ENCODE measurements at regions not wholly inside any gene's neighbourhood (a gene's known extent, or its start where the extent isn't known, plus 50 kb on each side); places are given as distances from the start of the nearest gene placed in this dataset.
A peak's percentile ranks its signal among the peaks of the same experiment; 100 is the strongest.

DNA sequence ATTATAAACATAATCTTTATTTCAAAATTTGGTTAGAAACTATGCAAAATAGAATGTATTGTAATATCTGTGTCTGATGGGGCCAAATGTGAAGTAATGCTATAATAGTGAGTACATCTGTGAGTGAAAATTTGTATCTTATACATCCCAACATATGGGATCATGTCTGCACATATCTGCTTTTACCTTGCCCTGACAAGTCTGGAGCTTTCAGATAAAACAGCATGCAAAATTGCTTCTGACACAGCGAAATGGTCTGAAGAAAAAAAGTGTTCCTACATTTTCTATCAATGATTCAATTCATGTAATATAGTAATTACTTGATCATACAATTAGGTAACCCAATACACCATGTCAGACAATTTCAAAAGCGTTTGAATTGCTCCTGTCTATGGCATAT, 58.1 kb upstream of the P3H2 start:
- peak overlapping the region; percentile 7; the same call in 1 of the 2 replicates for H2BK20ac ChIP-seq (ENCODE audit: low read depth, low read length)
- no peak overlapping the region for H3K14ac ChIP-seq (replicated peaks; ENCODE audit: low read depth, low read length)
- no TSS peak for BruUV-seq (replicated peaks)
- no peaks in the 10 kb centered on the region for H3K9me3 ChIP-seq (ENCODE audit: control insufficient read depth, insufficient read depth, low read length)
- H2BK15ac ChIP-seq (ENCODE audit: low read depth, low read length): no peak overlapping the region
- dilution Hi-C loops (cut with HindIII; ENCODE audit: low sequenced_read_pairs, unreplicated experiment): no loop called here
- H2AK9ac ChIP-seq (replicated peaks; ENCODE audit: low read depth, low read length, poor library complexity): no peak overlapping the region
- H2BK120ac ChIP-seq (ENCODE audit: low read depth, low read length): peak overlapping the region; percentile 71; the same call in 1 of the 2 replicates
- ChIA-PET CTCF (interaction anchor here (0.5 to 1.5 kb wide), 4 partner anchors 10 to 446 kb away, joined by 4 to 7 read pairs (median 4); no protein-coding TSS in a partner anchor), POLR2A (ENCODE audit: unreplicated experiment) (no interaction called here)
- no peak for TF ChIP-seq SMC3 (IDR thresholded peaks at IDR 0.05; ENCODE audit: low read depth, low read length)
- no peak for TF ChIP-seq RAD21 (IDR thresholded peaks at IDR 0.05; ENCODE audit: low read length)
- no peak for TF ChIP-seq RFX5 (IDR thresholded peaks at IDR 0.05; ENCODE audit: low read depth, low read length)
- no peak for TF ChIP-seq NFE2L2 (IDR thresholded peaks at IDR 0.05; ENCODE audit: low read depth, low read length)
- no peak for TF ChIP-seq RCOR1 (IDR thresholded peaks at IDR 0.05; ENCODE audit: insufficient replicate concordance, low read length)
- no peak for TF ChIP-seq BHLHE40 (IDR thresholded peaks at IDR 0.05; ENCODE audit: low read depth, low read length)
- TF ChIP-seq MAFK (IDR thresholded peaks at IDR 0.05; ENCODE audit: low read depth, low read length): no peak
- no peak for TF ChIP-seq MAZ (IDR thresholded peaks at IDR 0.05; ENCODE audit: borderline replicate concordance, low read depth, low read length)
- TF ChIP-seq, protein P1, sequence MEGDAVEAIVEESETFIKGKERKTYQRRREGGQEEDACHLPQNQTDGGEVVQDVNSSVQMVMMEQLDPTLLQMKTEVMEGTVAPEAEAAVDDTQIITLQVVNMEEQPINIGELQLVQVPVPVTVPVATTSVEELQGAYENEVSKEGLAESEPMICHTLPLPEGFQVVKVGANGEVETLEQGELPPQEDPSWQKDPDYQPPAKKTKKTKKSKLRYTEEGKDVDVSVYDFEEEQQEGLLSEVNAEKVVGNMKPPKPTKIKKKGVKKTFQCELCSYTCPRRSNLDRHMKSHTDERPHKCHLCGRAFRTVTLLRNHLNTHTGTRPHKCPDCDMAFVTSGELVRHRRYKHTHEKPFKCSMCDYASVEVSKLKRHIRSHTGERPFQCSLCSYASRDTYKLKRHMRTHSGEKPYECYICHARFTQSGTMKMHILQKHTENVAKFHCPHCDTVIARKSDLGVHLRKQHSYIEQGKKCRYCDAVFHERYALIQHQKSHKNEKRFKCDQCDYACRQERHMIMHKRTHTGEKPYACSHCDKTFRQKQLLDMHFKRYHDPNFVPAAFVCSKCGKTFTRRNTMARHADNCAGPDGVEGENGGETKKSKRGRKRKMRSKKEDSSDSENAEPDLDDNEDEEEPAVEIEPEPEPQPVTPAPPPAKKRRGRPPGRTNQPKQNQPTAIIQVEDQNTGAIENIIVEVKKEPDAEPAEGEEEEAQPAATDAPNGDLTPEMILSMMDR (conservative IDR thresholded peaks at IDR 0.05; ENCODE audit: low read depth, low read length): no peak
- TF ChIP-seq, protein P2, sequence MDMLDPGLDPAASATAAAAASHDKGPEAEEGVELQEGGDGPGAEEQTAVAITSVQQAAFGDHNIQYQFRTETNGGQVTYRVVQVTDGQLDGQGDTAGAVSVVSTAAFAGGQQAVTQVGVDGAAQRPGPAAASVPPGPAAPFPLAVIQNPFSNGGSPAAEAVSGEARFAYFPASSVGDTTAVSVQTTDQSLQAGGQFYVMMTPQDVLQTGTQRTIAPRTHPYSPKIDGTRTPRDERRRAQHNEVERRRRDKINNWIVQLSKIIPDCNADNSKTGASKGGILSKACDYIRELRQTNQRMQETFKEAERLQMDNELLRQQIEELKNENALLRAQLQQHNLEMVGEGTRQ (IDR thresholded peaks at IDR 0.05; ENCODE audit: low read depth, low read length): no peak
- TF ChIP-seq POLR2A (IDR thresholded peaks at IDR 0.05; ENCODE audit: low read depth, low read length): no peak
- TF ChIP-seq, protein P3, sequence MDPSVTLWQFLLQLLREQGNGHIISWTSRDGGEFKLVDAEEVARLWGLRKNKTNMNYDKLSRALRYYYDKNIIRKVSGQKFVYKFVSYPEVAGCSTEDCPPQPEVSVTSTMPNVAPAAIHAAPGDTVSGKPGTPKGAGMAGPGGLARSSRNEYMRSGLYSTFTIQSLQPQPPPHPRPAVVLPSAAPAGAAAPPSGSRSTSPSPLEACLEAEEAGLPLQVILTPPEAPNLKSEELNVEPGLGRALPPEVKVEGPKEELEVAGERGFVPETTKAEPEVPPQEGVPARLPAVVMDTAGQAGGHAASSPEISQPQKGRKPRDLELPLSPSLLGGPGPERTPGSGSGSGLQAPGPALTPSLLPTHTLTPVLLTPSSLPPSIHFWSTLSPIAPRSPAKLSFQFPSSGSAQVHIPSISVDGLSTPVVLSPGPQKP (IDR thresholded peaks at IDR 0.05; ENCODE audit: borderline replicate concordance, low read depth, low read length): no peak
- no peak for TF ChIP-seq FOS (IDR thresholded peaks at IDR 0.05; ENCODE audit: low read depth, low read length)
- no peak for TF ChIP-seq CHD1 (IDR thresholded peaks at IDR 0.05; ENCODE audit: low read depth, low read length)
- no peak for TF ChIP-seq MXI1 (IDR thresholded peaks at IDR 0.05; ENCODE audit: borderline replicate concordance, low read depth, low read length)
- TF ChIP-seq CEBPB (IDR thresholded peaks at IDR 0.05; ENCODE audit: low read depth, low read length): no peak
- no peak overlapping the region for H3K23ac ChIP-seq (ENCODE audit: low read depth, low read length)
- H3K27me3 ChIP-seq (ENCODE audit: control insufficient read depth, insufficient read depth, low read length): no peaks in the 10 kb centered on the region
- no peak overlapping the region for H3K4me2 ChIP-seq (ENCODE audit: low read depth, low read length)
- no peak overlapping the region for H4K5ac ChIP-seq (ENCODE audit: low read depth, low read length)
- H2BK5ac ChIP-seq (ENCODE audit: low read depth, low read length, poor library complexity, severe bottlenecking): peak overlapping the region; percentile 46
- DNase-seq (no peak), ATAC-seq (ENCODE audit: low read depth) (no peak)
- no peak overlapping the region for H2AK5ac ChIP-seq (ENCODE audit: low read depth, low read length)
- H2AFZ ChIP-seq (replicated peaks; ENCODE audit: low read length, poor library complexity): no peak overlapping the region
- in situ Hi-C loops (cut with MboI; ENCODE audit: low sequenced_read_pairs): no loop called here
- H4K20me1 ChIP-seq (ENCODE audit: insufficient read depth, low read length): no peaks in the 10 kb centered on the region
- intact Hi-C loops (cut with micrococcal nuclease): no loop called here
- no peaks in the 10 kb centered on the region for H3K9me1 ChIP-seq (ENCODE audit: insufficient read depth, low read length)
- no peak overlapping the region for H4K91ac ChIP-seq (ENCODE audit: insufficient read depth, low read depth, low read length)
- no peaks in the 10 kb centered on the region for H3K36me3 ChIP-seq (ENCODE audit: control insufficient read depth, insufficient read depth, low read length)
- no peaks in the 10 kb centered on the region; a peak in 1 of 4 replicates for H3K79me1 ChIP-seq (ENCODE audit: low read depth in 1 of 2, low read length in 2 of 2)
- WGBS, 2 experiments (ENCODE audit: extremely low coverage in 2 of 2, insufficient read length in 1 of 2): no CpG with 5 or more reads among the region's 2 CpGs
- no peak overlapping the region for H3K9ac ChIP-seq (ENCODE audit: low read depth, low read length)
- H3K56ac ChIP-seq (ENCODE audit: extremely low read depth, insufficient read depth, low read length): no peak overlapping the region
- H3K4me3 ChIP-seq (ENCODE audit: insufficient read depth, low read depth, low read length): no peak overlapping the region
- H4K8ac ChIP-seq (ENCODE audit: low read depth in 2 of 2, low read length in 2 of 2): peak overlapping the region in 1 of 2 experiments; percentile 4; a peak in 1 of 4 replicates
- no peak overlapping the region for H3K27ac ChIP-seq (ENCODE audit: insufficient read depth, low read length)
- peak overlapping the region; percentile 74; the same call in 1 of the 2 replicates for H3K18ac ChIP-seq (ENCODE audit: low read depth, low read length)
- no peak overlapping the region for H3K4ac ChIP-seq (ENCODE audit: low read depth, low read length)
- peaks cover 6% of the 10 kb centered on the region; the same call in 1 of the 2 replicates for H3K4me1 ChIP-seq (ENCODE audit: control insufficient read depth, insufficient read depth, low read length)
